Coronary artery (tissue), 2 donors: ENCODE measurements at regions not wholly inside any gene's neighbourhood (a gene's known extent, or its start where the extent isn't known, plus 50 kb on each side); places are given as distances from the start of the nearest gene placed in this dataset.

ENCODE experiments used
- DNase-seq: peaks from one replicate; pipeline ENCODE4 v3.0.0-alpha.2; 2017; ENCODE audit warnings: low spot score
- H3K27ac ChIP-seq, 2 donors: fragments of 200-600 bp; sonication (generic); one replicate each; pipeline ENCODE4 v1.5.1; 2016 to 2019
- H3K4me3 ChIP-seq: fragments of 200-600 bp; sonication (generic); 2 replicates; pipeline ENCODE4 v1.5.1; 2016; ENCODE audit warnings: mild to moderate bottlenecking, moderate library complexity
- TF ChIP-seq, protein P1 (sequence below): fragments of 200-600 bp; sonication (generic); IDR thresholded peaks from one replicate; pipeline ENCODE4 v1.5.1; 2019; ENCODE audit warnings: antibody characterized with exemption

DNA sequence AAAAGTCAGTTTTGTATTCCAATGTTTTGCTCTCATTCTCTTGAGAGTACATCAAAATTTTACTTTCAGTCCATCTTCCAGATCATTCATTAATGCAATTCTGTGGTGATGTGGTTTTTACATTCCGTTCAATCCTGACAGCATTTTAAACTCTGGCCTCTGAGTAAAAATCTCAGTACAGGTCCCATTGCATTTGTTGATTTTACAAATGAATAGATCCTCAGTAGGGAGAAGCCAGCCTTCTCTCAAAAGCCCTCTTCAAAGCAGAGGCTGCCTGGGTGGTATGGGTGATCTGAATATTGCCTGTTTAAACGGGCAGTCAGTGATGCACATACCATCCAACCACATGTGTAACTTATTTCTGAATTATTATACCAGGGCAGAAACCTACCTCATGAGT, 72.5 kb upstream of the TSC22D2 start:
- Histone ChIP-seq H3K4me3 (no peak overlapping the region), H3K27ac (no peak overlapping the region)
- no peak for DNase-seq
- TF ChIP-seq, protein P1, sequence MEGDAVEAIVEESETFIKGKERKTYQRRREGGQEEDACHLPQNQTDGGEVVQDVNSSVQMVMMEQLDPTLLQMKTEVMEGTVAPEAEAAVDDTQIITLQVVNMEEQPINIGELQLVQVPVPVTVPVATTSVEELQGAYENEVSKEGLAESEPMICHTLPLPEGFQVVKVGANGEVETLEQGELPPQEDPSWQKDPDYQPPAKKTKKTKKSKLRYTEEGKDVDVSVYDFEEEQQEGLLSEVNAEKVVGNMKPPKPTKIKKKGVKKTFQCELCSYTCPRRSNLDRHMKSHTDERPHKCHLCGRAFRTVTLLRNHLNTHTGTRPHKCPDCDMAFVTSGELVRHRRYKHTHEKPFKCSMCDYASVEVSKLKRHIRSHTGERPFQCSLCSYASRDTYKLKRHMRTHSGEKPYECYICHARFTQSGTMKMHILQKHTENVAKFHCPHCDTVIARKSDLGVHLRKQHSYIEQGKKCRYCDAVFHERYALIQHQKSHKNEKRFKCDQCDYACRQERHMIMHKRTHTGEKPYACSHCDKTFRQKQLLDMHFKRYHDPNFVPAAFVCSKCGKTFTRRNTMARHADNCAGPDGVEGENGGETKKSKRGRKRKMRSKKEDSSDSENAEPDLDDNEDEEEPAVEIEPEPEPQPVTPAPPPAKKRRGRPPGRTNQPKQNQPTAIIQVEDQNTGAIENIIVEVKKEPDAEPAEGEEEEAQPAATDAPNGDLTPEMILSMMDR = no peak

DNA sequence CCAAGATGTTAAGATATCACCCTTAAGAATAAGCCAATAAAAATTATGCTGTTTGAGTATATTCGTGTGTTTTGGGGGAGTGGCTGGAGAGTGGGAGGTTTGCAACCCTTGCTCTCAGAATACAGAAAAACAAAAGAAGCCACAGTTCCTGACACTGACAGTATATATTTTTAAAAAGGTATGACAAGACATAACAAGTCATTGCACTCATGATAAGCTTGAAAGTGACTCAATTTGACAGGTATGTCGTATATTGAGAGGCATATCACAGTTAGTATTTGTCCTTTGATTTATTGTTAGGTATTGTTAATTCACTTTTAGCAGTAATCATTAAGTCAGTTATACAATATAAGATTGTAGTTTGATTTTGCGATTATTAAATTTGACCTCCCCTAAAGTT, 73.1 kb upstream of the TSC22D2 start:
- no peak overlapping the region for H3K4me3 ChIP-seq
- TF ChIP-seq, protein P1 = no peak
- no peak for DNase-seq
- H3K27ac ChIP-seq = no peak overlapping the region

DNA sequence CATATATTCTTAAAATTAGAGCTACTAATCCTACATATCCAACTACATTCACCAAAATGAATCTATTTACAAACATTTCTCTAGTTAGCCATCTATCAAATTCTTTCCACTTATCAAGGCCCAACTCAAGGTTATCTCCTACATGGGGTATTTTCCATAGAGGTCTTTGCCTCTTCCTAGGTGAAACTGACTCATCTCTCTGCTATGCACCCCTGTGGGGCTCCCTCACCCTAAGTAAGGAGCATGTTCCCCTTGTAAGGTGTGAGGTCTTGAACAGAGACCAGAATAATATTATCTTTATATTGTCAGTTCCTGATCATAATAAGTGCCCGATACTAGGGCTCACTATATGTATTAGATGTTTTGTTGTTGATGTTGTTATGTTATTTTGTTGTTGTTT, 74.6 kb upstream of the TSC22D2 start:
- DNase-seq = no peak
- TF ChIP-seq, protein P1 = no peak
- no peak overlapping the region for H3K27ac ChIP-seq
- no peak overlapping the region for H3K4me3 ChIP-seq

DNA sequence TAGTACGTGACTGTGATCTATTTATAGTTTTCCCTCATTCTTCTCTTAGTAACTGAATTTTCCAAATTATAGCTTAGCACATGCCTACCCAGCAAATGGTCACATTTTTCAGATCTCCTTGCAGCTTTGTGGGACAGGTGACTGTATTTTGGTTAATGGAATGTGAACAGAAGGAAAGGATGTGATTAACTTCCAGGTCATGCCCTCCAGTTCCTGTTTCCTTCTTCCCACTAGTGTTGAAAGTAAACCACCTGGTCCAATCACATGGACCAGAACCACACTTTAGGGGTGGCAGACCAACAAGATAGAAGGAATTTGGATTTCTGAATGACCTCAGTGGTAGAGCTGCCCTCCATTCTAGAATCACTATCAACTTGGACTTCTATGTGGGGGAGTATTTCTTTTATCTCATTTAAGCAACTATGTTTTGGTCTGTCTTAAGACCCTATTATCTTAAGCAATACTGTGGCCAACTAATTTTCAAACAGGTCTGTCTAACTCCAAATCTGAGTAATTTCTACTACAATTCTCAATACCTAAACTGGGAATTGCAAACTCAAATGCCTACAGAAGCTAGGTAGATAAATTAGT, 76.0 kb upstream of the TSC22D2 start:
- H3K27ac ChIP-seq = no peak overlapping the region
- TF ChIP-seq, protein P1 = no peak
- no peak overlapping the region for H3K4me3 ChIP-seq
- no peak for DNase-seq

DNA sequence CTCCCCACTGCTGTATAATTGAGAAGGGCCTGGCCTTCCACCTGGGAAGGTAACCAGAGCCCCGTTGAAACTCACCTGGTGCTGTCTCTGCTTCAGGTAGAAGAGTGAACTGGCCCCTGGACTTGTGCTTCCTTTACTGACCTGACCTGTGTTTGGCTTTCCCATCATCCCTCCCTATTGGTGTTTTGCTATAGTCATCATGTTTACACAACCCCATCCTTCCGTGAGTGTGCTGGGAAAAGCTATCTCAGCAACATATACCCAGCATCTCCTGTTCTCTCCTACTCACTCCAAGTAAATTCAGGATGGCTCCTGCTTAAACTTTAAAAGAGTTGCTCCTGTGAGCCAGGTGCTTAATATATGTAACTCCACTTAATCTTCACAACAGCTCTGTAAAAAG, 77.2 kb upstream of the TSC22D2 start:
- no peak for DNase-seq
- H3K4me3 ChIP-seq = no peak overlapping the region
- H3K27ac ChIP-seq = no peak overlapping the region
- TF ChIP-seq, protein P1 = no peak

DNA sequence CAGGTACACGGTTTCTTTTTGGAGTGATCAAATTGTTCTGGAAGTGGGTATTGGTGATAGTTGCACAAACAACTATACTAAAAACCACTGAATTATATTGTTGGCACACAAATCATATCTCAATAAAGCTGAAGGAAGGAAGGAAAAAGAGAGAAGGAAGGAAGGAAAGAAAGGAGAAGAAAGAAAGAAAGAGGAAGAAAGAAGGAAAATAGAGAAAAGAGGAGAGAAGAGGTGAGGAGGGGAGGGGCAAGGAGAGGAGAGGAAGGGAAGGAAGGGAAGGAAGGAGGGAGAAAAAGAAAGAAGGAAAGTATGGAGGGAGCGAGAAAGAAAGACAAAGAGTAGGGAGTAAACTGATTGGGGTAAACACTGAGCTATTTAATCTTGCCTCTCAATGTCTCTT, 77.9 kb upstream of the TSC22D2 start:
- TF ChIP-seq, protein P1 = no peak
- no peak for DNase-seq
- Histone ChIP-seq H3K4me3 (no peak overlapping the region), H3K27ac (no peak overlapping the region)

DNA sequence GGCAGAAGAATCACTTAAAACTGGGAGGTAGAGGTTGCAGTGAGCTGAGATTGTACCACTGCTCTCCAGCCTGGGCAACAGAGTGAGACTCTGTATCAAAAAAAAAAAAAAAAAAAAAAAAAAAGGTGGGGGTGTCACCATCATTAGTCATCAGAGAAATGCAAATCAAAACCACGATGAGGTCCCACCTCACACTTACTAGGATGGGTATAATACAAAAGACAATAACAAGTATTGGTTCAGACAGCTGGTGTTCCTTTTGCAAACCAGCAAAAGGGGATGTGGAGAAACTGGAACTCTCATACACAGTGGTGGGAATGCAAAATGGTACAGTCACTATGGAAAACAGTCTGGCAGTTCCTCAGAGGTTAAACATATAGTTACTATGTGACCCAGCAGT, 78.7 kb upstream of the TSC22D2 start:
- TF ChIP-seq, protein P1 = no peak

More for the DNA sequence above, 78.7 kb upstream of the TSC22D2 start:
- DNase-seq = no peak
- Histone ChIP-seq H3K4me3 (no peak overlapping the region), H3K27ac (no peak overlapping the region)
